GM18907 (cell line): ENCODE measurements at regions not wholly inside any gene's neighbourhood (a gene's known extent, or its start where the extent isn't known, plus 50 kb on each side); places are given as distances from the start of the nearest gene placed in this dataset.

Source experiments
- ATAC-seq: cut with Tn5 transposase; IDR thresholded peaks from one replicate; pipeline ENCODE4 v1.9.1; 2021; ENCODE audit warnings: mild to moderate bottlenecking, moderate library complexity; ENCODE audit not compliant: unreplicated experiment

- no peak for ATAC-seq
These were observed 274.5 kb downstream of the PRR16 start for GRCh38 chr5:120738568-120738967.

GRCh38 chr5:120740989-120741388, 276.9 kb downstream of the PRR16 start:
- ATAC-seq: no peak

- no peak for ATAC-seq
These were observed 284.4 kb downstream of the PRR16 start for GRCh38 chr5:120748474-120748873.

DNA sequence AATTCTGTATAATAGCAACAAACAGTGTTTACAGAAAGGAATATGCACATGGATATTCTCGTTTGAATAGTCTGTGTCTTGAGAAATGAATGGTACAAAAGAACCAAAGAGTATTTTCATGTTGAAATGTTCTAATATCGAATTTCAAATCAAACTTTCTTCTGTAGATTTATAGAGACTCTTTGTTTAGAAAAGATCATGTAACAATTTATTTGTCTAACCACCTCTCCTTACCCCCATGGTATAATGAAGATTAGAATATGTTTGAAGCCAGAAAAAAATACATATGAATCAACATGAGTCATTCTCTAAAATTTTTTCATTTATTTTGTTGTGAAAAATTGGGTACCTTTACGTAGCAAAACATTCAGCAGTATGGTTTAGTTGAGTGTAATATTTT, 285.6 kb downstream of the PRR16 start:
- no peak for ATAC-seq

DNA sequence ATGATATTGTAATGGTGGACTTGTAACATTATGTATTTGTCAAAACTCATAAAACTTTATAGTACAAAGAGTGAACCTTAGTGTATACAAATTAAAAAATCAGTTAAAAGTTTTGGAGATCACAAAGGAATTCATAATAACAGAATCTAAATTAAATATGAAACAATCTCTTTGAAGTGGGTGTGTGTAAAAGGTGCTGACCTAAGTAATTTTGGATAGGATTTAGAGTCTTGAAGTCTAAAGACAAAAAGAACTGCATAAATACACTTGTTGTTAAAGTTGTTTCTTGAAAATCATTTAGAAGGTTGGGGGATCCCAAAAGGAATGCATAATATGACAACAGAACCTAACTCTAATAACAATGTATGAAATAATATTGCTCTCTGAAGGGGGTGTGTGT, 295.5 kb downstream of the PRR16 start:
- no peak for ATAC-seq

- no peak for ATAC-seq
These were observed 297.9 kb downstream of the PRR16 start for GRCh38 chr5:120761986-120762385.

GRCh38 chr5:120765189-120765588, 301.1 kb downstream of the PRR16 start:
- no peak for ATAC-seq

GRCh38 chr5:120767178-120767820, 303.2 kb downstream of the PRR16 start:
- no peak for ATAC-seq

GRCh38 chr5:120769312-120769872, 305.3 kb downstream of the PRR16 start:
- no peak for ATAC-seq

- ATAC-seq: no peak
These were observed 307.1 kb downstream of the PRR16 start for GRCh38 chr5:120771202-120771601.

GRCh38 chr5:120778491-120779484, 314.7 kb downstream of the PRR16 start:
- ATAC-seq: no peak

- no peak for ATAC-seq
These were observed 315.6 kb downstream of the PRR16 start for GRCh38 chr5:120779674-120780073.

DNA sequence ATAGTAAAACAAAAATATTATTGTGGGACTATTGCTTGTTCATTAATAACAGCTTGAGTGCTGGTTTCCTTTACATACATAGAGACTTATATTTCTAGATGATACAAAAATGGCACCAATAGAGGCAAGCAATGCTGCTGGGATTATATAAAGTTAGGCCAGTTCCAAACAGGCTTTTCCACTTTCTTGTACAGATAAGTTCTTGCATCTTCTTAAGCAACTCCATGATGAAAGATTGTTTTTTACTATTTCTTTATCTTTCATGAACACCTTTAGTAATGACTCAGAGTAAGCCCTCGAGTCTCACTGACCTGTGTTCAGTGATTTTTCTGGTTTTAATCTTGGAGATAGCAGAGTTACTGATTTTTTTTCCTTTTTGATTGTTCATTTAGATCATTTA, 324.4 kb downstream of the PRR16 start:
- no peak for ATAC-seq

DNA sequence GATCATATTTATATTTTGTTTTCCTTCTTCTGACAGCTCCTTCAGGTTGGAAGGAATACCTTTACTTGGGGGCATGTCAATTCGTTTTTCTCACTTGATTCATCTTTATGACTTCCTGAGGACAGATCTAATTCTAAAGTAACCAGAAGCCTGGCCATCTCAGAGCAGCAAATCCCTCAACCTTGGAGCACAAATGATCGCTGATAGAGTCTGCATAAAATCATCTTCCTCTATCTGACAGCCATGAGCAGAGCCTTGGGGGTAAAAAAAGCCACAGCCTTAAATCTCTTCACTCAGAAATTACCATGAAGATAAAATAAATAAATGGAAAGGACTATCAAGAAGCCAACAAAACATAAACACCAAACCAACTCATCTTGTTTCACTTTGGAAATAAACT, 325.8 kb downstream of the PRR16 start:
- ATAC-seq: no peak

GRCh38 chr5:120790339-120790738, 326.2 kb downstream of the PRR16 start:
- no peak for ATAC-seq

- no peak for ATAC-seq
These were observed 328.4 kb downstream of the PRR16 start for GRCh38 chr5:120792477-120792876.

DNA sequence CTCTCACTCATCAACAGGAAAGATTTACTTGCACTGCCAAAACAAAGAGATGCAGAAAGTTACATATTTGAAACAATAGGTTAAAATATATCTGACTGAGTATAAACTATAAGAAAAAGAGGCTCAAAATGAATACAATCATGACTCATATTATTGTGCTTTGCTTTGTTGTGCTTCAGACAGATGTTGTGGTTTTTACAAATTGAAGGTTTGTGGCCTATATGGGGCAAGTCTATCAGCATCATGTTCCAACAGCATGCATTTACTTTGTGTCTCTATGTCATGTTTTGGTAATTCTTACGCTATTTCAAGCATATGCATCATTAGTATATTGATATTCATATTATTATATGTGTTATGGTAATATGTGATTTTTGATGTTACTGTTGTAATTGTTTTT, 330.0 kb downstream of the PRR16 start:
- no peak for ATAC-seq

- no peak for ATAC-seq
These were observed 339.2 kb downstream of the PRR16 start for GRCh38 chr5:120803282-120803681.

GRCh38 chr5:120805131-120805530, 341.0 kb downstream of the PRR16 start:
- no peak for ATAC-seq

- ATAC-seq: no peak
These were observed 342.1 kb downstream of the PRR16 start for GRCh38 chr5:120806202-120806601.

DNA sequence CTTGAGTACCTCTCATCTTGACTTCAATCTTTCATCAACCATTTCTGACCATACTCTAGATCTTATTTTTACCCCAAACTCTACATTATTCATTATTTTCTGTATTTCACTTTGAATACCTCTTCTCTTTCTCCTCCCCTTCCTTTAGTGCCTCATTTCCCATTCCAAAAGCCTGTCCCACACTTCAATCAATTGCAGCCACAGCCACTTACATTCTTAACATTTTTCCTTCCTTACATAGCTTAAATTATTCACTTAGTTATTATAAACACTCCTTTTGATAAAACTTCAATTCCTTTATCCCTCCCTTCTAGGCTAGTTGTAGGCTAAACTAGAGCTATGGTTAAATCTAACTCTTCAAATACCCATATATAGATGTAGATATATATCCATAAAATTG, 344.0 kb downstream of the PRR16 start:
- ATAC-seq: no peak

DNA sequence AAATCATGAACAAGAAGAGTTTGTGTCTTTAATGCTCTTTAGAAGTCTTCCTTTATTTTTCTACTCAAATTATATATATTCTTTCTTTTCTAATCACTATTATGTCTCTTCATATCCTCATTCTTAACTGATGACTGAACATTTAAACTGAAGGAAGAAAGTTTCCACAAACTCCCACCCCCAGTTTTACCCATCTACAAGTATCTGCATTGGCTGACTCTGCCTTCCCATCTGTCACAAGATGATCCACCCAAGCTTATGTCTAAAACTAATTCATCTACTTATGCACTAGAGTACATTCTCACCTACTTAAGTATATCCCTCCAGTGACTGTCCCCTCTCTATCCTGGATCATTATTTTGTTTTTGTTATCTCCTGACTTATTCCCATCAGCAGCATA, 344.5 kb downstream of the PRR16 start:
- no peak for ATAC-seq
